ENCODE measurements at regions not wholly inside any gene's neighbourhood (a gene's known extent, or its start where the extent isn't known, plus 50 kb on each side); places are given as distances from the start of the nearest gene placed in this dataset.

DNA sequence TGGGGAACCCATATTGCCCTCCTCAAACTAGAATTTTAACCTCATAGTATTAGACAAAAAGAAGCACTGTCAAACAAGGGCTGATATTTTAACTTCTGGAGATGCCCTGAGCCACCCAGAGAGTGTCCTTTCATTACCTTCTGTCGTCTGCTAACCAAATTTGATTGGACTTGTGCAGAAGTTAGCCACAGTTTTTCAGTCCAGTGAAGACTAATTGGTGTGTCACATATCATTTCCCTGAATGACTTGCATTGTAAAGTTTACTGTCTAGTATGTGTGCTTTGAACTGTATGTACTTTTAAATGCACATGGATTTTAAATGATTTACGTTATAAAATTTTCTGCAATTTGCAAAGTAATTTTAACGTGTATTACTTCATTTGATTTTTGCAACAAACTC is 646.5 kb downstream of the SATB2 start:
- no peak for DNase-seq
- TF ChIP-seq POLR2A (IDR thresholded peaks at IDR 0.05; ENCODE audit: low read length) (no peak), GATA1 (IDR thresholded peaks at IDR 0.05; ENCODE audit: low read depth, low read length) (no peak)

DNA sequence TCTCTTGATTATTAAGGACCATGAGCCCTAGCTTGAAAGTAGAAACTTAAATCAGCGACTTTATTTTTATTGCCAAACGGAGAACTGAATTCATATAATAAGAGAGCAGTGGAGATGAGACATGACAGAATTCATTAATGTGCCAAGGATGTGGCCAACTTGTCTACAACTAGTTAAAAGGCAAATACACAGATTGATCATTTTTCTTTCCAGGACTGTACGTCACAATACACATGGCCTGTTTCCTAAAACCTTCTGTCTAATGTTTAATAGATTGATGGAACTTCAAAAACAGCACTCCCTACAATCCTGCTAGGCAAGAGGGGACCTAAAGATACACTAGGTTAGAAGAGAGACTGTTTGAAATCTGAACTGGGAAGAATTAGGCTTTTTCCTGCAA is 647.8 kb downstream of the SATB2 start:
- no peak for DNase-seq
- TF ChIP-seq GATA1 (IDR thresholded peaks at IDR 0.05; ENCODE audit: low read depth, low read length) (no peak), POLR2A (IDR thresholded peaks at IDR 0.05; ENCODE audit: low read length) (no peak)

DNA sequence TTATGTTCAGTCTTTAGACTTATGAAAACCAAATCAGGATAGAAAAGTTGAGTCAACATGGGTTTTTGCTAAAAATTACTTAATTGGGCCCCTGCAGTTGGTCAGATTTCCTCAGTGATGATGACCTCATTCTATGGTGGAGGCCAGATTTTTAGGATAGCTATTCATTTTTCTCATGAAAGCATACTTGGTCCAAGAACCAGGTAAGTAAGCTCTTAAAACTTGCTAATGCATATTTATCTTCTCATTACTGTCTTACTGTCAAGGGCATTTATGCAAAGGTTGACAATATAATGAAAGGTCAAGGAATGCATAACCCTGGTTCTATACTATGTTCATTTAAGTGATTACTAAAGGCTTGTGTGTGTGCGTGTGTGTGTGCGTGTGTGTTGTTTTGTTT is 650.6 kb downstream of the SATB2 start:
- DNase-seq: no peak
- TF ChIP-seq GATA1 (IDR thresholded peaks at IDR 0.05; ENCODE audit: low read depth, low read length): no peak
- TF ChIP-seq POLR2A (IDR thresholded peaks at IDR 0.05; ENCODE audit: low read length): no peak

DNA sequence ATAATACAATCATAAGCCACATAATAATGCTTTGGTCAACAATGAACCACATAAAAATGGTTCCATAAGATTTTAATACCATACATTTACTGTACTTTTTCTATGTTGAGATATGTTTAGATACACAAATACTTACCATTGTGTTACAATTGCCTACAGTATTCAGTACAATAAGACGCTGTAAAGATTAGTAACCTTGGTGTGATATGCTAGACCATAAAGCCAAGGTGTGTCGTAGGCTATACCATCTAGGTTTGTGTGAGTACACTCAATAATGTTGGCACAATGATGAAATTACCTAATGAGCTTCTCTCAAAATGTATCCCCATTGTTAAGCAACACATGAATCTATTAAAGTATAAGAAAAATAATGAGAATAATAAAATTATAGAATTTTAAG is 662.3 kb downstream of the SATB2 start:
- no peak for DNase-seq
- TF ChIP-seq GATA1 (IDR thresholded peaks at IDR 0.05; ENCODE audit: low read depth, low read length) (no peak), POLR2A (IDR thresholded peaks at IDR 0.05; ENCODE audit: low read length) (no peak)

DNA sequence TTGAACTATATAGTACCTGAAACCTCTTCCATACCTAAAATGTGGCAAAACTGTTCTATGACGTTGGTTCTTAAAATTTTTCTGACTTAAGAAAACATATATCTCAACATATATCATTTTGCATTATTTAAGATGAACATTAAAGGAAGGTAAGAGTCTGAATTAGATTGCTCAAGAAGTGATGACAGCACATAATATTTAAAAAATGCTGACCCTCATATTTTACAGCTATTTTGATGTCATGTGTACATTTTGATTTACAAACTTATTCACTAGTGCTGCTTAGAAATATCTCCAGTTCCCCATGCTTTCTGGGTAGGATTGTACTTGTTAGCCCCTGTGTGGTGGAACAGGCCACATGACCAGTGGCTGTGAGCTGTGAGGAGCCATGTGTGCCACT is 666.1 kb downstream of the SATB2 start:
- no peak for TF ChIP-seq GATA1 (IDR thresholded peaks at IDR 0.05; ENCODE audit: low read depth, low read length)
- no peak for TF ChIP-seq POLR2A (IDR thresholded peaks at IDR 0.05; ENCODE audit: low read length)
- no peak for DNase-seq

DNA sequence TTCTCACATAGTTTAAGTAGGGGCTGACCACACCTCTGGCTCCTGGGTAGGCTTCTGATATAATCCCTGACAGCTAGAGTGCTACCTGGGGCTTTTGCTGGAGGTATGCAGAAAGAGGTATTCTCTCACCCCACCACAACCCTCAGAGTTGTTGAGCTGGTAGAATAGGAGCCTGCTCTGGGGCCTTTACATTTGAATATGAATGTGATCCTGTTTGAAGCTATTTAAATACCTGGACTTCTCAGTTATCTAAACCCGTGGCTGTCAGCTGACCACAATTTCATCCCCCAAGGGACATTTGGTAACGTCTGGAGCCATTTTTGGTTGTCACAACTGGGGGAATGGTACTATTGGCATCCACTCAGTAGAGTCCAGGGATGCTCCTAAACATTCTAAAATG is 669.1 kb downstream of the SATB2 start:
- TF ChIP-seq GATA1 (IDR thresholded peaks at IDR 0.05; ENCODE audit: low read depth, low read length) (no peak), POLR2A (IDR thresholded peaks at IDR 0.05; ENCODE audit: low read length) (no peak)
- no peak for DNase-seq

DNA sequence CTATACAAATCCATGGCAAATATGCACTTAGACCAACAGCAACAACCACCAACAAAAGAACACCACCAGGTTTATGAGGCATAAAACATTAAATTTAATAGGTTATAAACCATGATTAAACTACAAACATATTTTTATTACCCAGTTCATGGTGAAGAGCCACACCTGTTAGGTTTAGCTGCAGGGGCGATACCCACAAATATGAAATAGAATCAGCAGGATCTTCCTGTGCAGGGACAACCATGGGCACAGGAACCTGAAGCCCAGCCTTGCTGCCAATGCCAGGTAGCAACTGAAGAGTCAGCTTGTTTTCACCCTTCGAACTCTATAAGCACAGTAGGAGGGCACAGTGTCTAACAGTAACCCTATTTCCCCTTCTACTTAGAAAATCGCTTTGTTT is 675.0 kb downstream of the SATB2 start:
- TF ChIP-seq GATA1 (IDR thresholded peaks at IDR 0.05; ENCODE audit: low read depth, low read length): no peak
- TF ChIP-seq POLR2A (IDR thresholded peaks at IDR 0.05; ENCODE audit: low read length): no peak
- DNase-seq: no peak

DNA sequence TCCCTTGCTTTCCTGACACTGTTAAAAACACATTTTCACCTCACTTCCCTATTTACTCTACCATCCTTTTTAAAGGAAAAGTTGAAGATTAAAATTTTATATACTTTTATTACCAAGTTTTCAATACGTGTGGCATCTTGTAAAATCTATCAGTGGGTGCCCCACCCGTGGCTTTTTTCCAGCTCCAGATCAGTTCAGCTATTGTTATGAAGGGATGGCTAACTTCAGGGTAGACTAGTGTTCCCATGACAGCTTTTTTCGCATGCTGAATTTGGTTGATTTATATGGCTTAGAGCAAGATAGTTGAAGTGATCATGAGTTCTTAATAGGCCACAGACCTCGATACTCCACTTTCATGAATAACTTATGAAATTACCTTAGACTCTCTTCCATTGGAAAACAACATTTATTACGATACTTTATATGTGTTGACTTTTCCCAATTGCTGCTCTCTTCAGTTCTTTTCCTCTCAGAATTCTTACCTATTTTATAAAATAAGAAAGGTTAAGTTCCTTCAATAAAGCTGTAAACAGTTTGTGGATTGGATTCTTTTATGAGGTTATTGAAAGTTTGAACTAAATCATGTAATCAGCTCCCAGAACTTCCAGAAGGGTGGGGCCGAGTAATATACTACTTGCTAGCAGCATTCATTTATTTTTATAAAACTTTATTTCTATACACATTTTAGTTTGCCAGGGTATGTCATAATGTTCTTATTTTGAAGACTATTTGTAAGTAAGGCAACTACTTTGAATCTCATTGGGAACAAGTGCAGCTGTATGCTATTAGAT is 680.9 kb downstream of the SATB2 start:
- DNase-seq: no peak
- no peak for TF ChIP-seq GATA1 (IDR thresholded peaks at IDR 0.05; ENCODE audit: low read depth, low read length)
- no peak for TF ChIP-seq POLR2A (IDR thresholded peaks at IDR 0.05; ENCODE audit: low read length)

DNA sequence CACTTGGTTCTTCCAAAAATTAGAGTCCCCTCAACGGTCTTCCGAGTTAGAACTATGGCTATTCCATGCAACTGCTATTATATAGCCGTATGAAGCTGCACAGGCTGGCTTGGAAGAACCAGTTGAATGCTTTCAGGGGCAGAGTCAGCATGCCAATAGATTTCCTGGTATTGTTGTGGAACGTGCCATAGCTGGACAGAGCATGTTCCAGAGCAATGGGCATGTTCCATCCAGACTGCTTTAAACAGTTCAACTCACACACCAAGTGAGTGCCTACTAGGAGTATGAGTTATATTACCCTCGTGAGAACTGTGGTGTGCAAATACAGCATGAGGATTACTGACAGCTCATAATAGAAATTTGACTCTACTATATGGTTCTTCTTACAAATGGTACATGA is 682.0 kb downstream of the SATB2 start:
- no peak for DNase-seq
- TF ChIP-seq GATA1 (IDR thresholded peaks at IDR 0.05; ENCODE audit: low read depth, low read length) (no peak), POLR2A (IDR thresholded peaks at IDR 0.05; ENCODE audit: low read length) (no peak)

DNA sequence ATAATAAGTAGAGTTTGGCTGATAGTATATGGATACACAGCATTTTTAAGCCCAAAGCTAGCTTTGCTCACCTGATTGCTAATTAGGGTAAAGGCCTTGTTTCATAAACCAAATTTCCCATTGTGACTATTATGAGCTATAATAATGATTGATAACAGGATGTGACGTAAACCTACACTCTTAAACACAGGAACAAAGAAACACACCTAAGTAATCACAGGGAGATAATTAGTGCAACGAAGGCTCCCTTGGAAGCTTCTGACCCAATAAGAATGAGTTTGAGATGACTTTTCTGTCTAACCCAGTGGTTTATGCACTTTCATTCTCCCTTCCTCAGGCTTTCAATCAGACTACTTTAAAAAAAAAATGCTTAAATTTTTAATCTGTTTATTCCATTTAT is 683.2 kb downstream of the SATB2 start:
- TF ChIP-seq GATA1 (IDR thresholded peaks at IDR 0.05; ENCODE audit: low read depth, low read length): no peak
- no peak for TF ChIP-seq POLR2A (IDR thresholded peaks at IDR 0.05; ENCODE audit: low read length)
- DNase-seq: no peak

DNA sequence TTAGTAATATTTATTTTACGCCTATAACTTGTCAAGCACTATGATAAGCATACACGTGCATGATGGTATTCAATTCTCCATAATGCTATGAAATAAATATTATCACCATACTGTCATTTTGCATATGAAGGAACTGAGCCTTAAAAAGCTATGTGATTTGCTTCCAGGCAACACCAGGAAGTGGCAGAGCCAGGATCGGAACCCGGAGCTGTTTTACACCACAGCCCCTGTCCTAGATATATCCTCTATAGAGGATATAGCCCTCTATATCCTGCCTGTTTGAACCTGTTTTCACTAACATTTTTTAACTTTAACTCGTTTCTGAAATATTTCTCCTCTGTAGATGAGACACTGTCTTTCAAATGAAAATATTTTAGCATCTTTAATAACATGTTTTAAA is 690.0 kb downstream of the SATB2 start:
- DNase-seq: no peak
- TF ChIP-seq GATA1 (IDR thresholded peaks at IDR 0.05; ENCODE audit: low read depth, low read length) (no peak), POLR2A (IDR thresholded peaks at IDR 0.05; ENCODE audit: low read length) (no peak)

DNA sequence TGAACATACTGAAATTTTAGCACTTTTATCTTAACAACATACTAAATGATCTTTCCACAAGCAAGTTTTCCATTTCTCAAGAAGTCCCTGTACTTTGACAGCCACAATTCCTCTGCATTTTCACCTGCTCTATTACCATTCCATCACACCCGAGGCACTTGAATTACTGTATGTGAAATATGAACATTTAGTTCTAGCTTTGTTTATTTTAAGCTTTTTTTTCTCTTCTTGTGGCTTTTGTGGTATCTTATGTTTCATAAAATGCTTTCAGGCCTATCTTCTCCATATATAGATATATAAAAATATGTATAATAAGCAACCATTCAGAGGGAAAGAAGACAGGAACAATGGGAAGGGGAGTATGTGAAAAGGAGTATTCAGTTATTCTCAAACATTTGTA is 693.9 kb downstream of the SATB2 start:
- no peak for DNase-seq
- TF ChIP-seq POLR2A (IDR thresholded peaks at IDR 0.05; ENCODE audit: low read length) (no peak), GATA1 (IDR thresholded peaks at IDR 0.05; ENCODE audit: low read depth, low read length) (no peak)

DNA sequence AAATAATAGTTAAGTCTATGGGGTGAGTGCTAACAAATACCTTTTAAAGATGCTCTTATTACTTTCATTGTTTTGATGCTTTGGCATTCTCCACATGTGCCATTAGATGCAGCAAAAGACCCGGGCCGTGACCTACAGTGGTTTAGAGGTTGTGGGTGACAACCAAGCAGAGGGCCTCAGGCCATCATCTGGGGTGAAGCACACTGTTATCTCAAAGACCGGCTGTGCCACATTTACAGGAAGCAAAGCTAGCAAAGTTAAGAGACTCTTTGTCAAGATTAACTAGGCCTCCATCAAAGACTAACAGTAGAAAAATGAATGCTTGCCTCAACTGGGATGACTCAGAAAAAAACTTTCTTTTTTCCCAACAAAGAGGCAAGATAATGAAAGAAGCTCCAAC is 695.3 kb downstream of the SATB2 start:
- TF ChIP-seq POLR2A (IDR thresholded peaks at IDR 0.05; ENCODE audit: low read length) (no peak), GATA1 (IDR thresholded peaks at IDR 0.05; ENCODE audit: low read depth, low read length) (no peak)
- DNase-seq: peak in 1 of 2 experiments; percentile 34

DNA sequence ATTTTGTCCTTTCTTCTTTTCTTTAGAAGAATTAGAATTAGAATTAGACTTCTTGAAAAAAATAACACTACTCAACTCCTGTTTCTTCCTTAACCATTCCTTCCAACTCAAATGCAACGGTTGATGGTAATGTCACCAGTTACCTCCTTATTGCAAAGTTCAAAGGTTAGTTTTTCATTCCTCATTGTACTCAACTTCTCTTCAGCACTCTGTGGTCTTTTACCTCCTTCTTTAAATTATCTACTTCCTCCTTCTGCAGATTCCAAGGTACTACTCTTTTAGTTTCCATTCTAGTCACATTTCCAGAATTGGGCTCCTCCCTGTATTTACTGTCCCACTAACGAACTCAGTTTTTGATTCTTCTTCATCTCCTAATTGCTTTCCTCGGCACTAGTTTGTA is 700.7 kb downstream of the SATB2 start:
- TF ChIP-seq GATA1 (IDR thresholded peaks at IDR 0.05; ENCODE audit: low read depth, low read length) (no peak), POLR2A (IDR thresholded peaks at IDR 0.05; ENCODE audit: low read length) (no peak)
- no peak for DNase-seq

DNA sequence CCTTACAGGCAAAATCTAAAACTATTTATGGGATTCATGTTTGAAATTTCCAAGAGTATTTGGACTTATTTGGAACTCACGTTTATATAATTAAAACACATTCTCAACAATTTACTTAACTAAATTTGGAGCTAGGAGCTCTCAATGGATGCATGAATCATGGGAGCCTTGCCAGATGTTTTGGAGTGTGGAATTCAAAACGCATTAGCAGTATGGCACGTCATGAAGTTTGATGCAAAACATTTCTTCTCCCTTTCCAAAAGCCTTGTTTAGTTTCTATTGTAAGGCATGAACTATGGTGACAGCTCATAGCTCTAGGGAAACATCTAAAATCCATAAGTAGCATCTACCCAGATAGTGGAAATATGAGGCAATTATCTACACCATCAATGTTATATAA is 701.6 kb downstream of the SATB2 start:
- no peak for TF ChIP-seq GATA1 (IDR thresholded peaks at IDR 0.05; ENCODE audit: low read depth, low read length)
- no peak for TF ChIP-seq POLR2A (IDR thresholded peaks at IDR 0.05; ENCODE audit: low read length)
- no peak for DNase-seq
